ENCODE measurements at regions not wholly inside any gene's neighbourhood (a gene's known extent, or its start where the extent isn't known, plus 50 kb on each side); places are given as distances from the start of the nearest gene placed in this dataset.

GRCh38 chr9:119483153-119483552 lies 113.9 kb upstream of the BRINP1 start:
- no peak for DNase-seq (ENCODE audit: low spot score)

GRCh38 chr9:119477197-119477596 lies 108.0 kb upstream of the BRINP1 start:
- DNase-seq (ENCODE audit: low spot score), result no peak

- no peak for DNase-seq (ENCODE audit: low spot score)
Observed at GRCh38 chr9:119458068-119458467, 88.8 kb upstream of the BRINP1 start.

- no peak for DNase-seq (ENCODE audit: low spot score)
Observed at GRCh38 chr9:119453980-119454379, 84.7 kb upstream of the BRINP1 start.

GRCh38 chr9:119453490-119453911 lies 84.3 kb upstream of the BRINP1 start:
- no peak for DNase-seq (ENCODE audit: low spot score)

- DNase-seq (ENCODE audit: low spot score), result no peak
Observed at GRCh38 chr9:119451426-119451825, 82.2 kb upstream of the BRINP1 start.

- DNase-seq (ENCODE audit: low spot score), result no peak
Observed at GRCh38 chr9:119443179-119443578, 73.9 kb upstream of the BRINP1 start.

- no peak for DNase-seq (ENCODE audit: low spot score)
Observed at GRCh38 chr9:119441832-119442231, 72.6 kb upstream of the BRINP1 start.

- no peak for DNase-seq (ENCODE audit: low spot score)
Observed at GRCh38 chr9:119441338-119441737, 72.1 kb upstream of the BRINP1 start.

GRCh38 chr9:119436261-119436660 lies 67.0 kb upstream of the BRINP1 start:
- no peak for DNase-seq (ENCODE audit: low spot score)

GRCh38 chr9:119435076-119435475 lies 65.8 kb upstream of the BRINP1 start:
- DNase-seq (ENCODE audit: low spot score), result no peak

GRCh38 chr9:119432428-119432827 lies 63.2 kb upstream of the BRINP1 start:
- no peak for DNase-seq (ENCODE audit: low spot score)

GRCh38 chr9:119429302-119429701 lies 60.1 kb upstream of the BRINP1 start:
- DNase-seq (ENCODE audit: low spot score), result no peak

GRCh38 chr9:119420231-119420630 lies 51.0 kb upstream of the BRINP1 start:
- no peak for DNase-seq (ENCODE audit: low spot score)
